HEK293 (cell line): ENCODE measurements at regions not wholly inside any gene's neighbourhood (a gene's known extent, or its start where the extent isn't known, plus 50 kb on each side); places are given as distances from the start of the nearest gene placed in this dataset.

Experiments used
- CTCF ChIA-PET: fragments of 350-600 bp; formaldehyde crosslinking; extraction: SDS; loops from one replicate; lab custom pipeline; 2021; ENCODE audit warnings: antibody characterized with exemption; lab: Yijun Ruan, JAX
- POLR2A ChIA-PET: fragments of 300-600 bp; formaldehyde crosslinking; extraction: SDS; loops from one replicate; lab custom pipeline; 2020; ENCODE audit warnings: antibody characterized with exemption, inconsistent platforms; lab: Yijun Ruan, JAX
- H3K27ac ChIP-seq: fragments of 200-500 bp; sonication (Bioruptor generic); 2 replicates; pipeline ENCODE4 v1.5.1; 2014; ENCODE audit warnings: low read depth, low read length, control low read depth, inconsistent platforms; ENCODE audit errors: extremely low read depth
- H3K36me3 ChIP-seq, 2 experiments: fragments of 200-500 bp in 1 of 2; sonication (Bioruptor generic) in 1 of 2; 1 replicate in 1 of 2; 2 replicates in 1 of 2; pipeline ENCODE4 v1.5.1; 2014 to 2017; ENCODE audit warnings: inconsistent platforms in 2 of 2, low read length in 2 of 2; ENCODE audit not compliant: control insufficient read depth in 2 of 2, insufficient read depth in 1 of 2
- H3K4me1 ChIP-seq: fragments of 200-500 bp; sonication (Bioruptor generic); 2 replicates; pipeline ENCODE4 v1.5.1; 2014; ENCODE audit warnings: mild to moderate bottlenecking, low read length, inconsistent platforms; ENCODE audit not compliant: control insufficient read depth, insufficient read depth
- H3K4me3 ChIP-seq: 2 replicates; pipeline ENCODE4 v1.5.1; 2011; ENCODE audit warnings: low read depth, mild to moderate bottlenecking, control low read depth, low read length, moderate library complexity
- H3K9me3 ChIP-seq: fragments of 200-500 bp; sonication (Bioruptor generic); 2 replicates; pipeline ENCODE4 v1.5.1; 2014; ENCODE audit warnings: low read depth, low read length, inconsistent platforms; ENCODE audit not compliant: control insufficient read depth, insufficient read depth
- BCL11B ChIP-seq: fragments of 450-650 bp; formaldehyde crosslinking; IDR thresholded peaks from 2 replicates; pipeline ENCODE4 v1.5.1; 2016; ENCODE audit warnings: low read depth, missing biosample characterization, missing genetic modification characterization
- SALL2 ChIP-seq: fragments of 450-650 bp; formaldehyde crosslinking; IDR thresholded peaks from 2 replicates; pipeline ENCODE4 v1.5.0; 2017; ENCODE audit warnings: missing biosample characterization, mild to moderate bottlenecking, missing genetic modification characterization, borderline replicate concordance
- TRIM28 ChIP-seq: IDR thresholded peaks from 2 replicates; pipeline ENCODE4 v1.6.1; 2011; ENCODE audit warnings: low read length, control low read depth, borderline replicate concordance
- ZFHX2 ChIP-seq: fragments of 450-650 bp; formaldehyde crosslinking; conservative IDR thresholded peaks from 2 replicates; pipeline ENCODE4 v1.5.1; 2016; ENCODE audit warnings: missing biosample characterization, missing genetic modification characterization
- ZIC2 ChIP-seq: fragments of 450-650 bp; formaldehyde crosslinking; IDR thresholded peaks from 2 replicates; pipeline ENCODE4 v1.5.1; 2016; ENCODE audit warnings: missing biosample characterization, missing genetic modification characterization
- ZNF146 ChIP-seq: fragments of 450-650 bp; formaldehyde crosslinking; IDR thresholded peaks from 2 replicates; pipeline ENCODE4 v1.5.1; 2016; ENCODE audit warnings: missing biosample characterization, missing genetic modification characterization
- ZNF155 ChIP-seq: fragments of 450-650 bp; formaldehyde crosslinking; IDR thresholded peaks from 2 replicates; pipeline ENCODE4 v1.5.1; 2016; ENCODE audit warnings: missing biosample characterization, missing genetic modification characterization
- ZNF302 ChIP-seq: fragments of 450-650 bp; formaldehyde crosslinking; IDR thresholded peaks from 2 replicates; pipeline ENCODE4 v1.5.1; 2016; ENCODE audit warnings: missing biosample characterization, missing genetic modification characterization, low read depth
- ZNF362 ChIP-seq: fragments of 450-650 bp; formaldehyde crosslinking; IDR thresholded peaks from 2 replicates; pipeline ENCODE4 v1.5.1; 2016; ENCODE audit warnings: missing biosample characterization, missing genetic modification characterization
- ZNF600 ChIP-seq: fragments of 450-650 bp; formaldehyde crosslinking; IDR thresholded peaks from 2 replicates; pipeline ENCODE4 v1.5.1; 2016; ENCODE audit warnings: missing biosample characterization, missing genetic modification characterization
- ZNF621 ChIP-seq: fragments of 450-650 bp; formaldehyde crosslinking; IDR thresholded peaks from 2 replicates; pipeline ENCODE4 v1.5.1; 2017; ENCODE audit warnings: missing biosample characterization, missing genetic modification characterization
- ZNF629 ChIP-seq: fragments of 450-650 bp; formaldehyde crosslinking; IDR thresholded peaks from 2 replicates; pipeline ENCODE4 v1.5.1; 2017; ENCODE audit warnings: missing biosample characterization, missing genetic modification characterization
- ZNF654 ChIP-seq: fragments of 450-650 bp; formaldehyde crosslinking; IDR thresholded peaks from 2 replicates; pipeline ENCODE4 v1.5.1; 2016; ENCODE audit warnings: low read depth, missing biosample characterization, missing genetic modification characterization
- ZNF670 ChIP-seq: fragments of 450-650 bp; formaldehyde crosslinking; IDR thresholded peaks from 2 replicates; pipeline ENCODE4 v1.5.1; 2016; ENCODE audit warnings: missing biosample characterization, missing genetic modification characterization, low read depth
- ZNF707 ChIP-seq: fragments of 450-650 bp; formaldehyde crosslinking; IDR thresholded peaks from 2 replicates; pipeline ENCODE4 v1.5.1; 2016; ENCODE audit warnings: missing biosample characterization, missing genetic modification characterization
- ZNF768 ChIP-seq: fragments of 450-650 bp; formaldehyde crosslinking; IDR thresholded peaks from 2 replicates; pipeline ENCODE4 v1.5.1; 2018; ENCODE audit warnings: missing biosample characterization, mild to moderate bottlenecking, missing genetic modification characterization
- ZSCAN23 ChIP-seq: fragments of 450-650 bp; formaldehyde crosslinking; IDR thresholded peaks from 2 replicates; pipeline ENCODE4 v1.5.1; 2016; ENCODE audit warnings: missing biosample characterization, missing genetic modification characterization
- ZSCAN30 ChIP-seq: fragments of 450-650 bp; IDR thresholded peaks from 2 replicates; pipeline ENCODE4 v1.5.1; 2018; ENCODE audit warnings: missing biosample characterization, mild to moderate bottlenecking, missing genetic modification characterization, moderate library complexity
- ZSCAN5A ChIP-seq: fragments of 450-650 bp; formaldehyde crosslinking; IDR thresholded peaks from 2 replicates; pipeline ENCODE4 v1.5.1; 2016; ENCODE audit warnings: missing biosample characterization, missing genetic modification characterization
- TF ChIP-seq, protein P1 (sequence below): fragments of 450-650 bp; formaldehyde crosslinking; IDR thresholded peaks from 2 replicates; pipeline ENCODE4 v1.5.1; 2016; ENCODE audit warnings: missing biosample characterization, missing genetic modification characterization, borderline replicate concordance
- TF ChIP-seq, protein P2 (sequence below): fragments of 450-650 bp; formaldehyde crosslinking; IDR thresholded peaks from 2 replicates; pipeline ENCODE4 v1.5.1; 2016; ENCODE audit warnings: missing biosample characterization, missing genetic modification characterization

GRCh38 chr1:29852248-29852647 lies 615.9 kb downstream of the PTPRU start:
- ChIA-PET CTCF (no interaction called here), POLR2A (no interaction called here)
- TF ChIP-seq ZSCAN5A (tag by site-specific recombination) (no peak), ZNF707 (tag by site-specific recombination) (no peak), SALL2 (tag by site-specific recombination) (no peak), ZNF621 (tag by site-specific recombination) (no peak), ZIC2 (tag by site-specific recombination) (no peak), BCL11B (tag by site-specific recombination) (no peak), ZNF600 (tag by site-specific recombination) (no peak), ZNF155 (tag by site-specific recombination) (no peak), ZNF302 (tag by site-specific recombination) (no peak), TRIM28 (no peak), ZNF146 (tag by site-specific recombination) (no peak), ZNF768 (no peak), ZFHX2 (tag by site-specific recombination) (no peak), ZSCAN30 (no peak), ZNF629 (tag by site-specific recombination) (no peak), ZNF362 (tag by site-specific recombination) (no peak), ZSCAN23 (tag by site-specific recombination) (no peak), ZNF670 (tag by site-specific recombination) (no peak)
- TF ChIP-seq, protein P1, sequence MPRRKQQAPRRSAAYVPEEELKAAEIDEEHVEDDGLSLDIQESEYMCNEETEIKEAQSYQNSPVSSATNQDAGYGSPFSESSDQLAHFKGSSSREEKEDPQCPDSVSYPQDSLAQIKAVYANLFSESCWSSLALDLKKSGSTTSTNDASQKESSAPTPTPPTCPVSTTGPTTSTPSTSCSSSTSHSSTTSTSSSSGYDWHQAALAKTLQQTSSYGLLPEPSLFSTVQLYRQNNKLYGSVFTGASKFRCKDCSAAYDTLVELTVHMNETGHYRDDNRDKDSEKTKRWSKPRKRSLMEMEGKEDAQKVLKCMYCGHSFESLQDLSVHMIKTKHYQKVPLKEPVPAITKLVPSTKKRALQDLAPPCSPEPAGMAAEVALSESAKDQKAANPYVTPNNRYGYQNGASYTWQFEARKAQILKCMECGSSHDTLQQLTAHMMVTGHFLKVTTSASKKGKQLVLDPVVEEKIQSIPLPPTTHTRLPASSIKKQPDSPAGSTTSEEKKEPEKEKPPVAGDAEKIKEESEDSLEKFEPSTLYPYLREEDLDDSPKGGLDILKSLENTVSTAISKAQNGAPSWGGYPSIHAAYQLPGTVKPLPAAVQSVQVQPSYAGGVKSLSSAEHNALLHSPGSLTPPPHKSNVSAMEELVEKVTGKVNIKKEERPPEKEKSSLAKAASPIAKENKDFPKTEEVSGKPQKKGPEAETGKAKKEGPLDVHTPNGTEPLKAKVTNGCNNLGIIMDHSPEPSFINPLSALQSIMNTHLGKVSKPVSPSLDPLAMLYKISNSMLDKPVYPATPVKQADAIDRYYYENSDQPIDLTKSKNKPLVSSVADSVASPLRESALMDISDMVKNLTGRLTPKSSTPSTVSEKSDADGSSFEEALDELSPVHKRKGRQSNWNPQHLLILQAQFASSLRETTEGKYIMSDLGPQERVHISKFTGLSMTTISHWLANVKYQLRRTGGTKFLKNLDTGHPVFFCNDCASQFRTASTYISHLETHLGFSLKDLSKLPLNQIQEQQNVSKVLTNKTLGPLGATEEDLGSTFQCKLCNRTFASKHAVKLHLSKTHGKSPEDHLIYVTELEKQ, result no peak

DNA sequence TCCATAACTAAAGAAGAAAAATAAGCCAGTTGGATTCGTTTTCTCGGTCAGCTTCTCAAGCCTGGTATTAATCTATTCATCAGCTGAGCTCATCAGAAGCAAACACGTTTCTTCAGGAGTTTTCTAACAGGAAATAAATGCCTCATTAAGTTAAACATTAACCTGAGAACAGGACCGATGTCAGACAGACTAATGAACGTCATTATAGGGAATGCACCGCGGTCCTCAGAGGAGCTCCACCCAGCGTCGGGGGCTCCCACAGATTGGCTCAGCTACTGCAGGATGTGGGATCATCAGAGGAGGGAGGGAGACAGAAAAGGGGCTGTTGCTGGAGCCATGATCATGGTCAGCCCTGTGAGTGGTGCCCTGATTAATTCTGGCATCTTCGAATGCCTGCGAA lies 615.4 kb downstream of the PTPRU start:
- Histone ChIP-seq H3K36me3 (no peaks in the 10 kb centered on the region), H3K4me3 (no peak overlapping the region), H3K9me3 (no peaks in the 10 kb centered on the region), H3K27ac (no peak overlapping the region), H3K4me1 (no peaks in the 10 kb centered on the region)
- TF ChIP-seq, protein P2, sequence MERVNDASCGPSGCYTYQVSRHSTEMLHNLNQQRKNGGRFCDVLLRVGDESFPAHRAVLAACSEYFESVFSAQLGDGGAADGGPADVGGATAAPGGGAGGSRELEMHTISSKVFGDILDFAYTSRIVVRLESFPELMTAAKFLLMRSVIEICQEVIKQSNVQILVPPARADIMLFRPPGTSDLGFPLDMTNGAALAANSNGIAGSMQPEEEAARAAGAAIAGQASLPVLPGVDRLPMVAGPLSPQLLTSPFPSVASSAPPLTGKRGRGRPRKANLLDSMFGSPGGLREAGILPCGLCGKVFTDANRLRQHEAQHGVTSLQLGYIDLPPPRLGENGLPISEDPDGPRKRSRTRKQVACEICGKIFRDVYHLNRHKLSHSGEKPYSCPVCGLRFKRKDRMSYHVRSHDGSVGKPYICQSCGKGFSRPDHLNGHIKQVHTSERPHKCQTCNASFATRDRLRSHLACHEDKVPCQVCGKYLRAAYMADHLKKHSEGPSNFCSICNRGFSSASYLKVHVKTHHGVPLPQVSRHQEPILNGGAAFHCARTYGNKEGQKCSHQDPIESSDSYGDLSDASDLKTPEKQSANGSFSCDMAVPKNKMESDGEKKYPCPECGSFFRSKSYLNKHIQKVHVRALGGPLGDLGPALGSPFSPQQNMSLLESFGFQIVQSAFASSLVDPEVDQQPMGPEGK (tag by site-specific recombination), result no peak
- TF ChIP-seq ZNF654, result no peak
- ChIA-PET CTCF (interaction anchor here (0.7 kb wide), 1 partner anchor 576 kb away, joined by 3 read pairs; no protein-coding TSS in a partner anchor), POLR2A (no interaction called here)

More at GRCh38 chr1:29852248-29852647, 615.9 kb downstream of the PTPRU start:
- Histone ChIP-seq H3K27ac (no peak overlapping the region), H3K36me3 (no peaks in the 10 kb centered on the region), H3K9me3 (no peaks in the 10 kb centered on the region), H3K4me1 (no peaks in the 10 kb centered on the region), H3K4me3 (no peak overlapping the region)
